GM18508 (cell line): ENCODE measurements at regions not wholly inside any gene's neighbourhood (a gene's known extent, or its start where the extent isn't known, plus 50 kb on each side); places are given as distances from the start of the nearest gene placed in this dataset.
"Not testable (repeated sequence)": the region's sequence is repeated elsewhere in the genome, so short reads cannot be mapped to it uniquely, and the experiment has no call there.

ENCODE experiments used
- ATAC-seq: cut with Tn5 transposase; IDR thresholded peaks from one replicate; pipeline ENCODE4 v1.9.1; 2021; ENCODE audit warnings: moderate number of reproducible peaks; ENCODE audit not compliant: insufficient read depth, unreplicated experiment

- ATAC-seq = no peak
Measured at GRCh38 chr6:77326711-77327110, 136.6 kb downstream of the HTR1B start.

- ATAC-seq = no peak
Measured at GRCh38 chr6:77326029-77326428, 137.3 kb downstream of the HTR1B start.

GRCh38 chr6:77324866-77325265, 138.4 kb downstream of the HTR1B start:
- no peak for ATAC-seq

GRCh38 chr6:77322604-77323003, 140.7 kb downstream of the HTR1B start:
- ATAC-seq = no peak

GRCh38 chr6:77318256-77318655, 145.0 kb downstream of the HTR1B start:
- ATAC-seq = no peak

GRCh38 chr6:77313595-77313994, 149.7 kb downstream of the HTR1B start:
- ATAC-seq = no peak

- ATAC-seq = no peak
Measured at GRCh38 chr6:77299931-77300330, 163.4 kb downstream of the HTR1B start.

GRCh38 chr6:77298283-77298682, 165.0 kb downstream of the HTR1B start:
- ATAC-seq = no peak

- ATAC-seq = no peak
Measured at GRCh38 chr6:77292564-77293546, 170.4 kb downstream of the HTR1B start.

- ATAC-seq = no peak
Measured at GRCh38 chr6:77290798-77291197, 172.5 kb downstream of the HTR1B start.

GRCh38 chr6:77286541-77286940, 176.8 kb downstream of the HTR1B start:
- no peak for ATAC-seq

GRCh38 chr6:77273929-77274328, 189.4 kb downstream of the HTR1B start:
- no peak for ATAC-seq

- ATAC-seq = no peak
Measured at GRCh38 chr6:77264970-77265369, 198.3 kb downstream of the HTR1B start.

GRCh38 chr6:77263003-77263402, 200.3 kb downstream of the HTR1B start:
- no peak for ATAC-seq

GRCh38 chr6:77251801-77252200, 211.5 kb downstream of the HTR1B start:
- not testable (repeated sequence) for ATAC-seq

GRCh38 chr6:77249560-77249959, 213.7 kb downstream of the HTR1B start:
- ATAC-seq = no peak

GRCh38 chr6:77245026-77245425, 218.3 kb downstream of the HTR1B start:
- ATAC-seq = no peak

GRCh38 chr6:77231438-77232305, 231.6 kb downstream of the HTR1B start:
- ATAC-seq = no peak

GRCh38 chr6:77228279-77228678, 235.0 kb downstream of the HTR1B start:
- no peak for ATAC-seq

GRCh38 chr6:77217896-77218295, 245.4 kb downstream of the HTR1B start:
- ATAC-seq = no peak

GRCh38 chr6:77205936-77206335, 257.4 kb downstream of the HTR1B start:
- ATAC-seq = no peak
